Limb (tissue), 2 donors: ENCODE measurements at regions not wholly inside any gene's neighbourhood (a gene's known extent, or its start where the extent isn't known, plus 50 kb on each side); places are given as distances from the start of the nearest gene placed in this dataset.

Experiments
- DNase-seq, 2 donors: peaks; one replicate each; pipeline ENCODE4 v3.0.0-alpha.2; 2016; ENCODE audit errors: extremely low spot score in 2 of 2

GRCh38 chr1:50295566-50295965, 127.7 kb downstream of the DMRTA2 start:
- DNase-seq, result no peak

- DNase-seq, result no peak
These were observed 131.0 kb downstream of the DMRTA2 start for GRCh38 chr1:50292276-50292675.

GRCh38 chr1:50289495-50289894, 133.7 kb downstream of the DMRTA2 start:
- DNase-seq, result no peak

- no peak for DNase-seq
These were observed 137.2 kb downstream of the DMRTA2 start for GRCh38 chr1:50285994-50286393.

- DNase-seq, result peak; percentile 29 to 62
These were observed 143.5 kb downstream of the DMRTA2 start for GRCh38 chr1:50279622-50280330.

GRCh38 chr1:50278961-50279360, 144.3 kb downstream of the DMRTA2 start:
- DNase-seq, result no peak

- peak in 1 of 2 donors; percentile 45 for DNase-seq
These were observed 144.8 kb downstream of the DMRTA2 start for GRCh38 chr1:50278410-50278809.

GRCh38 chr1:50275566-50275965, 147.7 kb downstream of the DMRTA2 start:
- DNase-seq, result no peak

GRCh38 chr1:50272912-50273311, 150.3 kb downstream of the DMRTA2 start:
- DNase-seq, result no peak

- DNase-seq, result peak in 1 of 2 donors; percentile 50
These were observed 151.2 kb downstream of the DMRTA2 start for GRCh38 chr1:50271968-50272578.

- no peak for DNase-seq
These were observed 151.9 kb downstream of the DMRTA2 start for GRCh38 chr1:50271337-50271736.

GRCh38 chr1:50270926-50271325, 152.3 kb downstream of the DMRTA2 start:
- DNase-seq, result no peak

- DNase-seq, result peak in 1 of 2 donors; percentile 48
These were observed 155.2 kb downstream of the DMRTA2 start for GRCh38 chr1:50268049-50268448.

GRCh38 chr1:50266509-50266908, 156.7 kb downstream of the DMRTA2 start:
- no peak for DNase-seq

GRCh38 chr1:50265790-50266314, 157.1 kb downstream of the ELAVL4 start:
- DNase-seq, result no peak

- no peak for DNase-seq
These were observed 155.9 kb downstream of the ELAVL4 start for GRCh38 chr1:50264590-50264989.

GRCh38 chr1:50262436-50262835, 153.7 kb downstream of the ELAVL4 start:
- DNase-seq, result no peak

GRCh38 chr1:50261951-50262350, 153.2 kb downstream of the ELAVL4 start:
- no peak for DNase-seq

GRCh38 chr1:50257940-50258685, 149.4 kb downstream of the ELAVL4 start:
- DNase-seq, result no peak

- DNase-seq, result peak in 1 of 2 donors; percentile 1
These were observed 148.3 kb downstream of the ELAVL4 start for GRCh38 chr1:50257029-50257428.
